Adipose tissue (tissue), 3 donors: ENCODE measurements at regions not wholly inside any gene's neighbourhood (a gene's known extent, or its start where the extent isn't known, plus 50 kb on each side); places are given as distances from the start of the nearest gene placed in this dataset.

Experiments used
- H3K27ac ChIP-seq: one replicate; pipeline ENCODE4 v1.5.1; 2013; ENCODE audit warnings: low read depth, low read length
- WGBS, 3 donors: extraction: QIAGEN DNeasy Blood & Tissue Kit; methylation state at CpG; one replicate each; pipeline ENCODE4 v1.1.7; 2013; 5-methylcytosine and 5-hydroxymethylcytosine counted together
- donor health status: healthy with polysubstance abuse.
- donor health status: Bipolar disorder and iron deficiency.
- donor health status: healthy.

GRCh38 chr1:221203224-221204054 lies 324.2 kb downstream of the HLX start:
- no peak overlapping the region for H3K27ac ChIP-seq
- WGBS, 3 donors = 12 to 17% (median 16%) methylated on average over 3 of the region's 3 CpGs

GRCh38 chr1:221204055-221204833 lies 325.0 kb downstream of the HLX start:
- no peak overlapping the region for H3K27ac ChIP-seq
- 43 to 76% (median 50%) methylated on average over 3 of the region's 3 CpGs for WGBS, 3 donors

- WGBS, 3 donors = 72 to 84% (median 73%) methylated on average over 1 of the region's 1 CpG
- no peak overlapping the region for H3K27ac ChIP-seq
Observed at GRCh38 chr1:221206076-221206475, 326.8 kb downstream of the HLX start.

- no peak overlapping the region for H3K27ac ChIP-seq
- WGBS, 3 donors = 56 to 73% (median 70%) methylated on average over 5 of the region's 5 CpGs
Observed at GRCh38 chr1:221212926-221213325, 333.7 kb downstream of the HLX start.

GRCh38 chr1:221217029-221217428 lies 337.8 kb downstream of the HLX start:
- H3K27ac ChIP-seq = no peak overlapping the region
- WGBS, 3 donors = 28 to 38% (median 32%) methylated on average over 3 of the region's 3 CpGs

GRCh38 chr1:221223281-221223680 lies 344.0 kb downstream of the HLX start:
- 77 to 93% (median 93%) methylated on average over 2 of the region's 2 CpGs for WGBS, 3 donors
- no peak overlapping the region for H3K27ac ChIP-seq

GRCh38 chr1:221227460-221227859 lies 348.2 kb downstream of the HLX start:
- WGBS, 3 donors = 80 to 84% (median 81%) methylated on average over 8 of the region's 8 CpGs

GRCh38 chr1:221227872-221228337 lies 348.7 kb downstream of the HLX start:
- H3K27ac ChIP-seq = no peak overlapping the region
- WGBS, 3 donors = 28 to 47% (median 40%) methylated on average over 10 to 11 of the region's 11 CpGs

More at GRCh38 chr1:221227460-221227859, 348.2 kb downstream of the HLX start:
- H3K27ac ChIP-seq = no peak overlapping the region

- no peak overlapping the region for H3K27ac ChIP-seq
- 15 to 42% (median 41%) methylated on average over 5 of the region's 5 CpGs for WGBS, 3 donors
Observed at GRCh38 chr1:221228594-221228993, 349.4 kb downstream of the HLX start.

- WGBS, 3 donors = 21 to 74% (median 69%) methylated on average over 1 of the region's 1 CpG
- no peak overlapping the region for H3K27ac ChIP-seq
Observed at GRCh38 chr1:221230605-221231004, 351.4 kb downstream of the HLX start.

GRCh38 chr1:221234791-221235190 lies 355.5 kb downstream of the HLX start:
- no peak overlapping the region for H3K27ac ChIP-seq
- 45 to 55% (median 53%) methylated on average over 2 of the region's 2 CpGs for WGBS, 3 donors

- WGBS, 3 donors = 74 to 95% (median 94%) methylated on average over 3 of the region's 3 CpGs
- H3K27ac ChIP-seq = no peak overlapping the region
Observed at GRCh38 chr1:221237587-221237986, 358.3 kb downstream of the HLX start.

- no peak overlapping the region for H3K27ac ChIP-seq
- 82 to 93% (median 91%) methylated on average over 4 of the region's 4 CpGs for WGBS, 3 donors
Observed at GRCh38 chr1:221239181-221239580, 359.9 kb downstream of the HLX start.

- no peak overlapping the region for H3K27ac ChIP-seq
- WGBS, 3 donors = 81 to 95% (median 93%) methylated on average over 9 of the region's 9 CpGs
Observed at GRCh38 chr1:221239792-221240191, 360.5 kb downstream of the HLX start.

GRCh38 chr1:221240690-221241089 lies 361.4 kb downstream of the HLX start:
- no peak overlapping the region for H3K27ac ChIP-seq

GRCh38 chr1:221241157-221241556 lies 361.9 kb downstream of the HLX start:
- H3K27ac ChIP-seq = no peak overlapping the region
- WGBS, 3 donors = 75 to 89% (median 80%) methylated on average over 1 of the region's 1 CpG

More at GRCh38 chr1:221240690-221241089, 361.4 kb downstream of the HLX start:
- WGBS, 3 donors = 82 to 84% (median 83%) methylated on average over 1 of the region's 1 CpG

GRCh38 chr1:221241592-221241991 lies 362.3 kb downstream of the HLX start:
- 61 to 75% (median 64%) methylated on average over 2 of the region's 2 CpGs for WGBS, 3 donors

GRCh38 chr1:221246067-221246466 lies 366.8 kb downstream of the HLX start:
- WGBS, 3 donors = 54 to 91% (median 82%) methylated on average over 2 of the region's 2 CpGs
- H3K27ac ChIP-seq = no peak overlapping the region

More at GRCh38 chr1:221241592-221241991, 362.3 kb downstream of the HLX start:
- H3K27ac ChIP-seq = no peak overlapping the region
